ENCODE measurements at regions not wholly inside any gene's neighbourhood (a gene's known extent, or its start where the extent isn't known, plus 50 kb on each side); places are given as distances from the start of the nearest gene placed in this dataset.
A peak's percentile ranks its signal among the peaks of the same experiment; 100 is the strongest.
"Not testable (repeated sequence)": the region's sequence is repeated elsewhere in the genome, so short reads cannot be mapped to it uniquely, and the experiment has no call there.

GRCh38 chr2:7759898-7760297 is 842.7 kb downstream of the RNF144A start:
- DNase-seq (ENCODE audit: low read depth) = no peak

GRCh38 chr2:7763418-7763817 is 846.2 kb downstream of the RNF144A start:
- DNase-seq (ENCODE audit: low read depth) = not testable (repeated sequence)

- no peak for DNase-seq (ENCODE audit: low read depth)
Measured at GRCh38 chr2:7765236-7765635, 848.0 kb downstream of the RNF144A start.

- DNase-seq (ENCODE audit: low read depth) = peak; percentile 21
Measured at GRCh38 chr2:7766088-7766722, 849.0 kb downstream of the RNF144A start.

DNA sequence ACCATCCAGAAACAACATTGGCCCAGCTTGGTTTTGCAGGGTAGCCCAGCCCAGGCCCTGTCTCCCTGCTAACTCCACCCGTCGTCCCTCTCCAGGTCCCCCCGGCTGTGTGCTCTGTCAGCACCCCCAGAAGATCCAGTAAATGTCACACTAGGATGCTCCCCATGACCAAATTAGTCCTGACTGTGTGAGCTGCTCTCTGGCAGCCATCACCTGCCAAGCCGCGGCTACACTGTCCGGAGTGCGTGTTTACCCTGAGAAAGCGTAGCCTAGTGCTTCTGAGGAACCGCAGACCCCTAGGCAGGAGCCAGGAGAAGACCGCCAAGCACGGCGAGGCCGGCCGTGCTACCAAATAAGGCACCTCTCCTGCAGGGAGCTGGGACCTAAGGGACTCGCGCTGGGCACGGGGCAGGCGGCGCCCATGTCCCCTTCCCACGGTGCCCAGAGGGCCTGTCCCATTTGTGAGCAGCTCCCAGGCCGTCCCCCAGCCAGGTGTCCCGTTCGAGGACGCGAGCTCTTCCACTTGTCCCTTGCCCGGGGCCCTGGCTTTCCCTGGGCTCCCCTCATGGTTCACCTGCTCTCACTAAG is 849.9 kb downstream of the RNF144A start:
- no peak for DNase-seq (ENCODE audit: low read depth)

GRCh38 chr2:7767902-7768301 is 850.7 kb downstream of the RNF144A start:
- no peak for DNase-seq (ENCODE audit: low read depth)

DNA sequence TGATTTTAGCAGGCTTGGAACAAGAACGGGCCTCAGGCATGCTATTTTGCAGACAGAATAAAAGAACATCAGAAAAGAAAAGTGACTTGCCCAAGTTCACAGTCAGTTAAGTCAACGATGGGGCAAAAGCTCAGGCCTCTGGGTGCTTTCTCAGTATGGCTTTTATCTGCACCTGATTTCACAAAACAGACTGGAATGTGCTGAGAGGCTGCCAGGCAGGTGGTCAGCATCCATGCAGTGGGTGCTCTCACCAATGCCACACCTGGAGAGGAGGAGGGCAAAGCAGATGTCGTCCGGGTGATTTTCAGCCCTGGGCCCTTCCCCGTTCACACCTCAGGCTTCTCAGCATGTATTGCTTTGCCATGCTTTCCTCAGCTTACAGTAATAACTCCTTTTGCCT is 854.6 kb downstream of the RNF144A start:
- no peak for DNase-seq (ENCODE audit: low read depth)

DNA sequence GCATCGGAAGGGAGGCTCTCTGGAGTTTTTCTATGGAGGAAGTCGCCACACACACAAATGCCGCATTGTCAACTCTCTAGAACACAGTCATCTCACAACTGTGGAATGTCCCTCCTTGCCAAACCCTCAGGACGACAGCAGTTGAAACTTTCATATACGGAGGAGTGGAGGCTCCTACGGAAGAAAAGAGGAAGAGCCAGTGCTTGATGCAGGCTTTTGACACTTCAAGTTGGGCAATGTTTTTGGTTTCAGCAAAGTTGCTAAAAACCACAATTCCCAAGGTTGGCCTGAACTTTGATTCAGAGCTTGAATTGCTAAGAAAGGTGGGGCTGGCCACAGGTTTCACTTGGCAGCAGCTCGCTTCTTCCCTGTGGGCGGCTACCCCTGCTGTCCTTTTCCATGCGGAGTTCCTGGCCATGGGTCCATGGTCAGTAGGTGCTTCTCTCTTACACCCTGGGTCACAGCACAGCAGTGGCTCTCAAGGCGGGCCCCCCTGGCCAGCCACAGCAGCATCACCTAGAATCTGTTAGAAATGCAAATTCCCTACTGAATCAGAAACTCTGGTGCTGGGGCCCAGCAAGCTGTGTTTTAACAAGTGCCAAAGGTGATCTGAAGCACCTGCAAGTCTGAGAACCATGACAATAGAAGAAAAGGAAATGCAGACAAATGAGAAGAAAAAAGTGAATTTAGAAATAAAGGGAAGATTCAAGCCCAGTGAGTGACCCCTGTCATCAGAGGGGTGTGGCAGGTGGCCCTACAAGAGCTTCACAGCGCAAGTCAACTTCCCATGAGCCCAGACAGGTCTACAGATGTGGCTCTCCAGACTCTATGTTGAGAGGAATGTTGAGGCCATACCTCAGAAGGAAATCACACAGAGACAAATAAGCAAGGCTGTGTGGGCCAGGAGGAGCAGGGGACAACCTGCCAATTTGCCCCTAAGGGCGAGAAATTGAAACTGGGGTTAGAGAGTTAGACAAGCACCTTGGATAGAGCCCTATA is 856.4 kb downstream of the RNF144A start:
- DNase-seq (ENCODE audit: low read depth) = peak; percentile 58

GRCh38 chr2:7774481-7774880 is 857.3 kb downstream of the RNF144A start:
- no peak for DNase-seq (ENCODE audit: low read depth)

DNA sequence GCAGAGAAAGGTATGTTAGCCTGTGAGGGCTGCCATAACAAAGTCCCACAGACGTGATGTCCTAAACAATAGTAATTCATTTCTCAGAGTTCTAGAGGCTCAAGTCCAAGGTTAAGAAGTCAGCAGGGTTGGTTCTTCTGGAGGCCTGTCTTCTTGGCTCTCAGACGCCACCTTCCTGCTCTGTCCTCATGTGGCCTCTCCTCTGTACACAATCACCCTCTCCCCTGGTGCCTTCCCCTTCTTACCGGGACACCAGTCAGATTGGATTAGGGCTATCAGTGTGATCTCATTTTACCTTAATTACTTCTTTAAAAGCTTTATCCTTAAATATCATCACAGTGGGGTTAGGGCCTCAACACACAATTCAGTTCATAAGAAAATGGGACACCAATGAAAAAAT is 860.5 kb downstream of the RNF144A start:
- DNase-seq (ENCODE audit: low read depth) = no peak

- DNase-seq (ENCODE audit: low read depth) = no peak
Measured at GRCh38 chr2:7780321-7780720, 863.1 kb downstream of the RNF144A start.

GRCh38 chr2:7785700-7786099 is 868.5 kb downstream of the RNF144A start:
- no peak for DNase-seq (ENCODE audit: low read depth)

DNA sequence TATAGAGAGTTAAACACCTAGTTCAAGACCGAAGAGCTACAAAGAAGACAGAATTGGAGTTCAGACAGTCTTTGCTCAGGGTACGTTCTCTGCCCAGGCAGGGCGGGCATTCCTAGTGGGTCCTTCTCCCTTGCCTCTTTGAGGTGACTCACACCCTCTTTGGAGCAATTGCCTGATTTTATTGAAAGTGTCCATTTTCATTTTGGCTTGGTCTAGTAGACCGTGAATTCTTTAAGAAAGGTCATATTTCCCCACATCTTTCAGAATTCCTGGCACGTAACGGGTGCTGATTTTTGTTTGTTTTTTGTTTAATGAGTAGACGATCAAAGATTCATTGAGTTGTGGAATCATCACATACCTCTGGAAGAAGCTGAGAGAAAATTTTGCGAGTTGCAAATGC is 871.5 kb downstream of the RNF144A start:
- peak; percentile 26 for DNase-seq (ENCODE audit: low read depth)

GRCh38 chr2:7792031-7792651 is 874.9 kb downstream of the RNF144A start:
- peak; percentile 29 for DNase-seq (ENCODE audit: low read depth)

DNA sequence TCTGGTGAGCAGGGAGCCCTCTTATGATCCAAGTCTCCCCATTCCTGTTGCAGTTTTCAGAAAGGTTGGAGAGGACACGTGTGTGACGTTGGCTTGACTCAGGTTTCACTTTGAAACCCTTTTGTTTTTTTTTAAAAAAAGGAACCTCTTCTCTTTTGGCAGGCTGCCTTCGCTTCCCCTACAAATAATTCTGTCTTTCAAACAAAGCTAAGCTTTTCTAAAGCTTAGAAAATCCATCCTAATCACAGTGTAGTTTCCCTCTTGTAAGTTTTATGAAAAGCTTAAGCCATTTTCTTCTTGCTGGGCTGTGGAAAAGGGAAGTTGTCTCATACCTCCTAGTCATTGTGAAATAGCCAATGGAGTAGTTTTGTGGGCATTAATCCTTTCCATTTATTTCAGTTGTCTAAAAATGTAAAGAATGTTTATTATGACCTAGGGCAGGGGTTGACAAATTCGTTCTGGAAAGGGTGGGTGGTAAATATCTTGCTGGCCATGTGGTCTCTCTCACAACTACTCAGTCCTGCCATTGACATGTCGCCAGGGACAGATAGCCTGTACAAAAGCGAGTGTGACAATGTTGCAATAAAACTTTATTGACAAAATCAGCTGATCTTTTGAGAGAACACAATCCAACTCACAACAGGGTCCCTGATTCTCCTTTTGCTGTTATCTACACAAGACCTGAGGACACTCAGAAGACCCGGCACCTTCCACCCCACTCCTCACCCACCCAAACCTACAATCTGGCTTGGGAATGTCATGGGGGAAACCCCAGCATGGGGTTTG is 878.8 kb downstream of the RNF144A start:
- DNase-seq (ENCODE audit: low read depth) = peak; percentile 18

- DNase-seq (ENCODE audit: low read depth) = no peak
Measured at GRCh38 chr2:7800031-7800430, 881.8 kb upstream of the ID2 start.

DNA sequence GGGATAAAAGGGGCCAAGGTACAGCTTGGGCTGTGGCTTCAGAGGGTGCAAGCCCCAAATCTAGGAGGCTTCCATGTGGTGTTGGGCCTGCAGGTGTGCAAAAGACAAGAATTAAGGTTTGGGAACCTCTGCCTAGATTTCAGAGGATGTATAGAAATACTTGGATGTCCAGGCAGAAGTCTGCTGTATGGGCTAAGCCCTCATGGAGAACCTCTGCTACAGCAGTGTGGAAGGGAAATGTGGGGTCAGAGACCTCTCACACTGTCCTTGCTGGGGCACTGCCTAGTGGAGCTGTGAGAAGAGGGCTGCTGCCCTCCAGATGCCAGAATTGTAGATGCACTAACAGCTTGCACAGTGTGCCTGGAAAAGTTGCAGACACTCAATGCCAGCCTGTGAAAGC is 880.6 kb upstream of the ID2 start:
- no peak for DNase-seq (ENCODE audit: low read depth)

DNA sequence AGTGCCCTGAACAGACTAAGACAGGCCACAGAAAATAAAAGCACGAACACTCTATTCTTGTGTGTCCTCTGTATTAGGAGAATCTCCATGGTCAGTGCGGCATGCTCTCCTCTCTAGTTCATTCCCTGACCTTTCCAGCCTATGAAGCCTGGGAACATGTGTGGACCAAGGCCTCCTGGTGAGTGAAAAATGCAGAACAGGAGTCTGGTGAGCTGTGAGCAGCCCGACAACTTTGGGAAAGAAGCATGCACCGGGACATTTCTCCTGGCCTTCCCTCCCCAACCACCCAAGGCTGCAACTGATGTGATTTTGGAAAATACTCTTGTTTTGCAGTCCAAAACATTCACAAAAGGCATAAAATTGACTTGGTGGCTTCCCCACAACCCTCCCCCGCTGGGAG is 878.3 kb upstream of the ID2 start:
- DNase-seq (ENCODE audit: low read depth) = no peak

DNA sequence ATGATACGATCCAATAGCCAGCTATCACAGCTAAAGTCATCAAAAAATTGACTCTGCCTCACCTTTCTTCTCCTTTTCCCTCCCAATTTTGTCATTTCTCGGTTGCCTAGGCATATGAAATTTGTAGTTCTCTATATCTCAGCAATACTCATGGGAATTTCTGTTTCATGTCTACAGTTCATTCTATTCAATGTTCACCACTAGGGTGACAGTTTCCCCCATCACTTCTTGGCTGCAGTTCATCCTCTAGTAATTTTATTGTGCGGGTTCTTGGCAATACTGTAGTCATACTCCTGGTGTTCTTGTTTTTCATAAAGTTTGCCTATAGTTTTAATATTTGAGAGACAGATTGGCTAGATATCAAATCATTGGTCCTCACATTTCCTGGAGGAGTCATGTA is 872.2 kb upstream of the ID2 start:
- no peak for DNase-seq (ENCODE audit: low read depth)

- DNase-seq (ENCODE audit: low read depth) = no peak
Measured at GRCh38 chr2:7811073-7811472, 870.8 kb upstream of the ID2 start.

- DNase-seq (ENCODE audit: low read depth) = peak; percentile 73
Measured at GRCh38 chr2:7812231-7812995, 869.4 kb upstream of the ID2 start.

Measured in RPMI7951 (cell line).